Left ventricle myocardium inferior (tissue), 1 donor: ENCODE measurements at regions not wholly inside any gene's neighbourhood (a gene's known extent, or its start where the extent isn't known, plus 50 kb on each side); places are given as distances from the start of the nearest gene placed in this dataset.

Source experiments
- DNase-seq: peaks from one replicate; pipeline ENCODE4 v3.0.0-alpha.2; 2020
- H3K27ac ChIP-seq: fragments of 200-600 bp; replicated peaks from 2 replicates; pipeline ENCODE4 v1.8.0; 2021
- H3K27me3 ChIP-seq: fragments of 200-600 bp; 2 replicates; pipeline ENCODE4 v1.8.0; 2021; ENCODE audit warnings: low read depth
- H3K36me3 ChIP-seq: fragments of 200-600 bp; 2 replicates; pipeline ENCODE4 v1.8.0; 2021
- H3K4me1 ChIP-seq: fragments of 200-600 bp; 2 replicates; pipeline ENCODE4 v1.8.0; 2021
- H3K4me3 ChIP-seq: fragments of 200-600 bp; 2 replicates; pipeline ENCODE4 v1.8.0; 2021; ENCODE audit warnings: mild to moderate bottlenecking, moderate library complexity
- H3K9me3 ChIP-seq: fragments of 200-600 bp; replicated peaks from 2 replicates; pipeline ENCODE4 v1.8.0; 2021
- CTCF ChIP-seq: fragments of 200-600 bp; IDR thresholded peaks from 2 replicates; pipeline ENCODE4 v1.8.0; 2021; ENCODE audit warnings: antibody characterized with exemption, mild to moderate bottlenecking, borderline replicate concordance
- intact Hi-C: fragments of 100-400 bp; cut with micrococcal nuclease; formaldehyde crosslinking; loops from one replicate; pipeline ENCODE4 v1.11.0; 2022
- donor health status: DM: no; HTN: yes; CAD: no; lungs with severe emphysema.

- Histone ChIP-seq H3K4me3 (no peak overlapping the region), H3K4me1 (no peaks in the 10 kb centered on the region), H3K27ac (no peak overlapping the region), H3K27me3 (no peaks in the 10 kb centered on the region), H3K36me3 (no peaks in the 10 kb centered on the region), H3K9me3 (no peaks in the 10 kb centered on the region)
- DNase-seq: no peak
- intact Hi-C loops: no loop called here
- TF ChIP-seq CTCF: no peak
Observed at GRCh38 chr3:25283613-25284012, 144.4 kb upstream of the RARB start.

- Histone ChIP-seq H3K4me1 (no peaks in the 10 kb centered on the region), H3K27me3 (no peaks in the 10 kb centered on the region), H3K9me3 (no peaks in the 10 kb centered on the region), H3K36me3 (no peaks in the 10 kb centered on the region), H3K27ac (no peak overlapping the region), H3K4me3 (no peak overlapping the region)
- intact Hi-C loops: no loop called here
- no peak for DNase-seq
- TF ChIP-seq CTCF: no peak
Observed at GRCh38 chr3:25284249-25284648, 143.8 kb upstream of the RARB start.

GRCh38 chr3:25287291-25287884 is 140.7 kb upstream of the RARB start:
- intact Hi-C loops: no loop called here

GRCh38 chr3:25288413-25288812 is 139.7 kb upstream of the RARB start:
- H3K4me3 ChIP-seq: no peak overlapping the region
- H3K27me3 ChIP-seq: no peaks in the 10 kb centered on the region
- intact Hi-C loops: no loop called here
- no peaks in the 10 kb centered on the region for H3K4me1 ChIP-seq
- no peak for TF ChIP-seq CTCF
- no peak for DNase-seq
- H3K27ac ChIP-seq: no peak overlapping the region
- H3K9me3 ChIP-seq: no peaks in the 10 kb centered on the region
- H3K36me3 ChIP-seq: no peaks in the 10 kb centered on the region

More at GRCh38 chr3:25287291-25287884, 140.7 kb upstream of the RARB start:
- no peaks in the 10 kb centered on the region for H3K9me3 ChIP-seq
- H3K27ac ChIP-seq: no peak overlapping the region
- no peaks in the 10 kb centered on the region for H3K4me1 ChIP-seq
- DNase-seq: no peak
- TF ChIP-seq CTCF: no peak
- H3K36me3 ChIP-seq: no peaks in the 10 kb centered on the region
- no peak overlapping the region for H3K4me3 ChIP-seq
- no peaks in the 10 kb centered on the region for H3K27me3 ChIP-seq

- H3K4me3 ChIP-seq: no peak overlapping the region
- H3K4me1 ChIP-seq: no peaks in the 10 kb centered on the region
- no peaks in the 10 kb centered on the region for H3K9me3 ChIP-seq
- no peak overlapping the region for H3K27ac ChIP-seq
- TF ChIP-seq CTCF: no peak
- no peaks in the 10 kb centered on the region for H3K36me3 ChIP-seq
- intact Hi-C loops: no loop called here
- H3K27me3 ChIP-seq: no peaks in the 10 kb centered on the region
- DNase-seq: no peak
Observed at GRCh38 chr3:25289156-25289555, 138.9 kb upstream of the RARB start.

GRCh38 chr3:25289663-25290062 is 138.4 kb upstream of the RARB start:
- no peaks in the 10 kb centered on the region for H3K9me3 ChIP-seq
- H3K27me3 ChIP-seq: no peaks in the 10 kb centered on the region
- H3K36me3 ChIP-seq: no peaks in the 10 kb centered on the region
- no peak for DNase-seq
- no peaks in the 10 kb centered on the region for H3K4me1 ChIP-seq
- no peak overlapping the region for H3K4me3 ChIP-seq
- intact Hi-C loops: no loop called here
- no peak for TF ChIP-seq CTCF
- H3K27ac ChIP-seq: no peak overlapping the region
